ENCODE measurements at regions not wholly inside any gene's neighbourhood (a gene's known extent, or its start where the extent isn't known, plus 50 kb on each side); places are given as distances from the start of the nearest gene placed in this dataset.

GRCh38 chr16:79325226-79325945 is 275.2 kb downstream of the MAF start:
- TF ChIP-seq EZH2 (IDR thresholded peaks at IDR 0.05; ENCODE audit: borderline replicate concordance, low read depth, low read length, severe bottlenecking), result no peak
- TF ChIP-seq CTCF (IDR thresholded peaks at IDR 0.05; ENCODE audit: borderline replicate concordance, extremely low read depth, low read length, poor library complexity, severe bottlenecking), result no peak

All from DND-41 (cell line).